CD4-positive, alpha-beta T cell treated with Interleukin-2 at 100 ng/mL for 4 hours (primary cell): ENCODE measurements at regions not wholly inside any gene's neighbourhood (a gene's known extent, or its start where the extent isn't known, plus 50 kb on each side); places are given as distances from the start of the nearest gene placed in this dataset.
A peak's percentile ranks its signal among the peaks of the same experiment; 100 is the strongest.

ENCODE experiments used
- DNase-seq: peaks from one replicate; pipeline ENCODE4 v3.0.0-alpha.2; 2020; ENCODE audit warnings: low spot score

DNA sequence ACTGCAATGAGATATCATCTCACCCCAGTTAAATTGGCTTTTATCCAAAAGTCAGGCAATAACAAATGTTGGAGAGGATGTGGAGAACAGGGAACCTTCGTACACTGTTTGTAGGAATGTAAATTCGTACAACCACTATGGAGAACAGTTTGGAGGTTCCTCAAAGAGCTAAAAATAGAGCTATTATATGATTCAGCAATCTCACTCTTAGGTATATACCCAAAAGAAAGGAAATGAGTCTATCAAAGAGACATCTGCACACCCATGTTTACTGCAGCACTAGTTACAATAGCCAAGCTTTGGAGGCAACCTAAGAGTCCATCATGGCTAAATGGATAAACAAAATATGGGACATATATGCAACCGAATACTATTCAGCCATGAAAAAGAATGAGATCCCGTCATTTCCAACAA lies 68.0 kb upstream of the HES1 start:
- DNase-seq = no peak

DNA sequence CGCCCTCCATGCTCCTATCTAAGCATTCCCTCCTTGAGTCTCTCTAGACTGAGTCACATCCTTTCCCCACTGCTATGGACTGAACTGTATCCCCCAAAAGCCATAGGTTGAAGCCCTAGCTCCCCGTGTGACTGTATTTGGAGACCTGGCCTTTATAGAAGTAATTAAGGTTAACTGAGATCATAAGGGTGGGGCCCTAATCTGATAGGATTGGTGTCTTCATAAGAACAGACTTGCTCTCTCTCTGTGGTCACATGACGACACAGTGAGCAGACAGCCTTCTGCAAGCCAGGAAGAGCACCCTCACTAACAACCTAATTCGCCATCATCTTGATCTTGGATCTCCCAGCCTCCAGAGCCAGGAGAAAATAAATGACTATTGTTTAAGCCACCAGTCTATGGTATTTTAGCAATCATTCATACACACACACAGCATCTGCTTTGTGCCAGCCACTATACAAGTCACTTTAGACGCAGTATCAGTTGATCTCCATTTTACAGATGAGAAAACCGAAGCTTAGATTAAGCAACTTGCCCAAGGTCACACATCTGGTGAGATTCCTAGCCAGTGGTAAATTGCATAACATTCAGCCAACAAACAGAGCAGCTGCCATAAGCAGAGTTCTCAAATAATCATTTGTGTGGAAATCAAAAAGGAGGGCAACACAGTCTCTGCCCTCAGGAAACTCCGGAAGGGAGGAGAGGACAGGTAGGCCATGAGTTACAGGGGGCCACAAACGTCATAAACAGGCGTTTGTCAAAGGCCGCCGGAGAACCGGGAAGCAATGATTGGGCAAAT lies 66.3 kb upstream of the HES1 start:
- DNase-seq = no peak

DNA sequence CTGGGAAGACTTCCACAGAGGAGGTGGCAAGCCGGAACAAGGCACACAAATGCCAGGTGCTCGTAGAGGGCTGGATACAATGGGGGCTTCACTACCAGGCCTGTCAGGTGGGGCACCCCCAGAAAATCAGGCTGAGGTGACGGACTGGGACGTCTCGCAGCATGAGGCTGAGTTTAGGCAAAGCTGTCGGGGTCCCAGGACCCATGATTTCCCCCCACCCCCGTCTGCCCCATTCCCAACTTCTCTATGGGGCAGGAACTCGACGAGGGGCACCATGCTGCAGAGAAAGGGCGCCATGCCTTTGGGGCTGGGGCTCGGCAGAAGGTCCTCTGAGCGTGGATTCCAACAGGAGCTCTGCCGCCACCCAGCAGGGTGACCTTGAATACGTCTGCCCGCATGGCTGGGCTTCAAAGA lies 65.7 kb upstream of the HES1 start:
- no peak for DNase-seq

DNA sequence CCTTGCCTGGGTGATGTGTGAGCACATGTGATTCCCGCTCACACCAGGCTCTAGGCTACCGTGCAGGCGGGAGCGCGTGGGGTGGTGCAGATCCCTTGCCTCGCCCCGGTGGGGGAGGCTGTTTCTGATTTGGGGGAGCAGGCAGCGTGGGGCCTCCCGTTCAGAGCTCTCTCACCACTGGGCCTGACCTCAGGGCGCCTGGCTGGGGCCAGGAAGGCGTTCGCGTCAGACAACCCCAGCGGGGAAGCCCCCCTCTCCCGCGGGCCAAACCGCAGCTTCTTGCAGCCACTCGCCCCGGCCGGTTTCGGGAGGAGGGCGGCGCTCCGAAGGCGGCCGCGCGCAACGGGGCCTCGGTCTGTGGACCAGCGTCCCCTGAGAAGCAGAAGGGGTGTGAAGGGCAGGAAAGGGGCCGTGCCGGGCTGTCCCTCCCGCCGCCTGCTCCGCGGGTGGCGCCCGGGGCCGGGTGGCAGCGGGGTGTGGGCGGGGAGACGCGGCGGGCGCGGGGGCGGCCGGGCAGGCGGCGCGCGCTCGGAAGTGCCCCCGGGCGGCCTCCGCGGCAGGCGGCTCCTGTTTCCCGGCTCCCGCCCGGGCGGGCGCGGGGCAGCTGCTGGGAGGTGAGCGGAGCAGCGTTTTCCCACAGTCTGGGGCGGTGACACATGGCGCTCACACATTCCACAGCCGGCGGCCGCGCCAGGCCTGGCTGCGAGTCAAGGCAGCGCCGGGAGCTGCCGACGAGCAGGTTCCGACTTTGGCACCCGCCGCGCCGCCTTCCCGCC lies 65.1 kb upstream of the HES1 start:
- DNase-seq = peak; percentile 40

DNA sequence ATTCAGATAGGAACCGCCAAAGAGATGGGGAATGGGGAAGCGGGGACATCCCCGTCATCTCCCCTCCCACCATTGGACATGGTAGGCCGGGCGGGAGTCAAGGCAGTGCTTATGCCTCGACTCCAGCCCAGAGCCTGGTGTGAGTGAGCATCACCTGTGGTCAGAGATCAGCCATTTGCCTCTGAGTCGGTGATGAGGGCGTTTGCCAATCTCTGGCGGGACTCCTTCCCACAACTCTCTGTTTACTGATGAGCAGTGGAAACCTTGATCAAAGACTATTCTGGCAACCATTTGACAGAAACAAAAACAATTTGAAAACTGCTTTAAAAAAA lies 63.9 kb upstream of the HES1 start:
- DNase-seq = no peak

DNA sequence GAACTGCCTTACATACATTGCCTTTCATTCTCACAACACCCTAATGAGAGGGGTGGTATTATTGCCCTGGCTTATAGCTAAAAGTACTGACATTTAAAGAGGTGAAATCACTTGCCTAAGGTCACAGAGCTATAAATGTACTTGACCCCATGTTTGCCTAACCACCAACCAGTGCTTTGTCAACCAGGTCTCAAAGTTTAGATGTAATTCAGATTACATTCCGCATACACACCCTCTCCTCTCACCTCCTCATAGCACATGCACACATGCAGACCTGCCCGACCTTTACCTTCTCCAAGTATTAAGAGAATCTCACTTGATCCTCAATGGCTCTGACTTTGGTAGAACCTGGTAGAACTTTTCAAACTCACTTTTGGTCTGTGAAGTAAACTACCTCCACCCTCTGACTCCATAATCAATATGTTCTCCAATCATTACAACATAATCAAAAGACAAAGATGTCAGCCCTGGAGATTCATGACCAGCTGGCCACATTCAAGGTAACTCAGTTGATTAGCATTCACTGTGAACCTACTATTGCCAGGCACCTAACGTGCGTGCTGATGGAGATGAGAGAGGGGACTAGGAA lies 63.2 kb upstream of the HES1 start:
- DNase-seq = no peak

DNA sequence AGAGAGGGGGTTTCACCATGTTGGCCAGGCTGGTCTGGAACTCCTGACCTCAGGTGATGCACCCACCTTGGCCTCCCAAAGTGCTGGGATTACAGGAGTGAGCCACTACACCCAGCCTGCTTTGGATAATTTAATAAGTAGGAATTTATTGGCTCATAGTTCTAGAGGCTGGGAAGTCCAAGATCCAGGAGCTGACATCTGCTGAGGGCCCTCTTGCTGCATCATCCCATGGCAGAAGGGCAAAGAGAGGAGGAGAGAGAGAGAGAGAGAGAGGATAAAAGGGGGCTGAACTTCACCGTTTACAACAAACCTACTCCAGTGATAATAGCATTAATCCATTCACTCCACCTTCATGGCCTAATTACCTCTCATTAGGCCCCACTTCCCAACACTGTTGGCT lies 62.0 kb upstream of the HES1 start:
- DNase-seq = no peak

DNA sequence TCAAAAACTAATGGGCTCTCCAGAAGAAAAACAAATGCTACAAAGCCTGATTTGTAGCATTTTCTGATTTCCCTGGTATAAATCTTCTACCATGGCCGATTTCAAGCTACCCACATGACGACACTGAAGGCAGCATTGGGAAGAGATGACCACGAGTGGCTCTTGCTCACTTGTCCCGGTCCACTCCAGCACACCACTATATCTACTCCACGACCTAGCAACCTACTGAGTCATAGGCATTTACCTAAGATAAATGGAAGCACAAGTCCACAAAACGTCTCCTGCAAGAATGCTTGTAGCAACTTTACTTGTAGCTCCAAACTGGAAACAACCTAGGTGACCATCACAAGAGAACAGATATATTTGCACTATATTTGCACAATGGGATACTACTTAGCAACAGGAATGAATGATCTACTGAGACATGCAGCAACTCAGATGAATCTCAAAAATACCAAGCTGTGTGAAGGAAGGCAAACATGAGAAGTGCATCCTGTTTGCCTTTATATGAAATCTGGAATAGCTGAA lies 60.8 kb upstream of the HES1 start:
- DNase-seq = no peak

DNA sequence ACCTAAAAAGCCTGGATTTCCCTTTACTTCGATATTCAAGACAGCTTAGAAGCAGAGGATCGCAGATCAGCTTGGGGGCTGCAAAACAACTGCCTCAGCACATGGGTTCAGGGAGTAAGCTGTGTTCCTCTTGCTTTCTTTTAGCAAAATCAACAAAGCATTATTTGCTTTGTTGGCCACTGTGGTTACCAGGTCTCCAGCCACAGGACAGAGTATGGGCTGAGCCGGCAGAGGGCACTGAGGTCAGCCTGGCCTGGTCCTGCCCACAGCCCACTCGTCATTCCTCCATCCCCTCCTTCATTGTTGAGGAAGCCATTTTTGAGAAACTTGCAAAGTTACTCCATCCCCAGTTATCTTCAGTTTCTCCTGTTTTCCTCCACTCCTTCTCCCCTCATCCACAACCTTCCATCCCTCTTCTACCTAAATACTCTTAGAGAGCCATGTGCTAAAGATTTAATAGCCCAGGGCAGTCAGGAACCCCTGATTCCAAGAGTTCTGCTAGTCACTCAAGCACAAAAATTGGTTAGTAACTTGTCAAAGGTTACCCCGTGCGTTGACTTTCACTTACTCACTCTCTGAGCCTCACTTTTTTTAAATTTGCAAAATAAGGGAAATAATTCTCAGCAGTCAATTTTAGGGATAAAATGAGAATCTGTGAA lies 60.0 kb upstream of the HES1 start:
- no peak for DNase-seq

DNA sequence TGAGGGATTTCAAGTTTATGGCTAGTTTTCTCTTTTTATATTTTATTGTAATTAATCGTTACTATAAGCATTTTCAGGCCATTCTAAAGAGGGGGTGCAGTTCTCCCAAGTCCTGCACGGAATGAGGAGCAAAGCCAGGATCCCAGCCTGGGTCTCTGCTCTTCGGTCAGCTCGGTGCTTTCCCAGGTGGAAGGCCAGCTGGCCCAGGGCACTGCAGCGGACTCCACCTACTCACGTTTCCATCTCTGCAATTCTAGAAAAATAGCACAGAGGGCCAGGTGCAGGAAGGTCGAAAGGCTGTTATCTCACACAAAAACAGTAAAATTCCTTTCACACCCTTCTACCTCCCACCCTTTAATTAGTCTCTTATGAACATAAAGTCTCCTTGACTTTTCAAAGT lies 59.5 kb upstream of the HES1 start:
- DNase-seq = no peak

DNA sequence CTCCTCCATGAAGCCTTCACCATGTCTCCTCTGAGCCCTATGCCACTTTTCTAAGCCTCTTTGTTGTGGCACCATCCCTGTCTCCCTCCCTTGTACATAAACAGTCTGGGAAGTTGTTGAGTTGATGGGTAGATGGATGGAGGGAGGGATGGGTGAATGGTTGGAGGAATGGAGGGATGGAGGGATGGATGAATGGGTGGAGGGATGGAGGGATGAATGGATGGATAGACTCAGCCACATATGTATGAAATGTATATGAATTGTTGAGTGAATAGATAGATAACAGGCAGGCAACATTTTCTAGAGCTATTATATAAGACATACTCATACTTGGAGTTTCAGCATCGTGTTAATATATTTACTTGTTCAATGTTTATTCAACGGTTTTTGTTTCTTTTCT lies 58.3 kb upstream of the HES1 start:
- no peak for DNase-seq

DNA sequence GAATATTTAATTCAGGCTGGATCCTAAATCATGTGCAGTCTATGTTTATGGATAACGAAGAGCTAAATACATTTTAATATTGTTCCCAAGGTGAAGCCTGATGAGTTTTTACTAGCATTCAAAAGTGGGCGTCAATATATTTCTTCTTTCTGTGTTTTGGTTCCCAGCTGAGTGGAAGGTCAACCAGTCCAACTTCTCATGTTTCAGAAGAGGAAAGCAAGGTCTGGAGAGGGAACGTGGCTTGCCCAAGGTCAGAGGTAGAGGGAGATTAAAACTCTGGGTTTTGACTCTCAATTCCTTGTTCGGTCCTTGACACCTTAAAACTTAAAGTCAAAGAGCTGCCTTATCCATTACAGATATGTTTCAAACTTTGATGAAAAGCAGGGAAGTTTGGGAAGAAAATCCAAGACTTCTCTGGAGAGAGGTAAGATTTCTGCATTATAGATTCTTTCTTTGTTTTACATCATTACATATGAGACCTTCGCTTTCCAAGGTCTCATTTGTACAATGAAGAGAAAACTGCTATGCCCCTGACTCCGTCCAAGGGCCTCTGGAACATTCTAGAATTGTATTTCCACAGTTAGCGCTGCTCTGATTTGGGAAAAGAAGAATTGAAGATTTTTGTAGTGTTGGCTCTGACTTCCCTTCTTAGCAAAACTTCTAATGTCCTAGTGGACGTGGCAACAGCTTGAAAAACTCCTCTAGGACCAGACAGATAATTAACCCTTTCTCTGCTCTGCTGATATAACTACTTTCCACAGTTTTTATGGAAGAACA lies 57.7 kb upstream of the HES1 start:
- DNase-seq = no peak

DNA sequence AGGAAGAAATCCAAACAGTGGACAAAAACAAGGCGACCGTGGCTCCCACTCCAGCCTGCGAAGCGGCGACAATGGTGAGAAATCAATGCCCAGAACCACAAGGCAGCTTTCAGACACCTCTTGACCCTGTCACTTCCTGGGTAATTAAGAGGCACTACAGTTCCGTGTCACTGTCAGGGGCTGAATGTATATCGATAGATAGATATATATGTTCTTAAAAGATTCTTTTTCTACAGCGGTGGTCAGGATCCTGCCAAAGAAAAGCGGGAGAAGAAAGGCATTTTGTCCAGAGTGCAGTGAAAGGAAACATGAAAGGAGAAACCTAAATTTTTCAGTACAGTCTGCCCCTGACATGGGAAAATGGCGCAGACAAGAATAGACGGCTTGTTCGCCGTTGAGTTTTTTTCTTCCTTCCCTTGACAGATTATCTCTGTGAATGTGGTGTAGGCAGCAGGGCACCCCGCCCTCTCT lies 56.2 kb upstream of the HES1 start:
- no peak for DNase-seq

DNA sequence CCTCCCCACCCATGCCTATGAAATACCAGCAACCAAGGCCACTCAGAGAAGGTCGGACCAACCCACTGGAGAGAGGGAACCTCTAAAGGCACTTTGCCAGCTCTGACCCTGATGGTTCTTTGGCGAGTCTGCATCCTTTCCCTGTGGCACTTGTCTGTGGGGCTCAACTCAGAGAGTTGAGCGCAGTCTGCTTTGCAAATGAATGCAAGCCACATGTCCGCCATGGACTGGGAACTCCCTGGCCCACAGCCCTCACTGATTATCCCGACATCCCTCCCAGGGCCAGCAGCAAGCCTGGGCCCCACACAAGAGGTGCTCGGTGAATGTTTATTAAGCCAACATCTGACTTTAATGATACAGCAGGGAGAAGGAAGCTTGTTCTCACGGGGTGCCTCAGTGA lies 55.5 kb upstream of the HES1 start:
- no peak for DNase-seq

DNA sequence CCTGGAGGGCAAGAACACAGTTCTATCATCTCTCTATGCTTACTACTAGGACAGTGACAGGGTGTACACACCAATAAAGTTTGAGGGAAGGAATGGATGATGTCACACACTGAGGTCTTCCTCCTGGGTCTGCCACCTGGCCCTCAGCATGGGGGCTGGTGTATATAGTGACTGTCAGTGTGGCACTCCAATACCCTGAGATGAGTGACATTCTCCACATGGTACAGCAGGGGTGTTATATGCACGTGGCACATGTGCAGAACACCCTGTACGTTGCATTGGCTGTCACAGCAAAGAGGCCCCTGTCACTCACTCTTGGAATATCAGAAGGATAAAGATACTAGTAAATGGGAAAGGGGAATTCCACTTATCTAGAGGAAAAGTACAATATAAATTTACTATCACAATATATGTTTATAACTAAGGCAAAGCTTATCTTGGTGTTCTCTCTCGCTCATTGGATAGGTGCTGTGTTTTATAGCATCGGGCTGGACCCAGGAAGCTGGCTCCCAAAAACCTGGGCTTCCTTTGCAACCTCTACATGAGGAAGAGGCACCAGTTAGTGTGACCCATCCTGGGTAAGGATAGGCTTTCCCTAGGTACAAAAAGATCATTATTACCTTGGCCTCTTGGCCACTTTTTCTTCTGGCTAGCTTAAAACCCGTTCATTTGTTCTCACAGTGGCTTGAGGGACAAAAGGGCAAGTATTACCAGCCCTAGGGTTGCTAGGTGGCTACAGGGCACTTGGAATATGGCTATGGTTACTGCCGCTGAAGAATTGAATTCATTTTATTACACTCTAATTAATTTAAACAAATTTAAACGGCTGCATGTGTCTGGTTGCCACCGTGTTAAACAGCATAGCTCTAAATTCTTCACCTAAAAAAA lies 54.8 kb upstream of the HES1 start:
- no peak for DNase-seq

DNA sequence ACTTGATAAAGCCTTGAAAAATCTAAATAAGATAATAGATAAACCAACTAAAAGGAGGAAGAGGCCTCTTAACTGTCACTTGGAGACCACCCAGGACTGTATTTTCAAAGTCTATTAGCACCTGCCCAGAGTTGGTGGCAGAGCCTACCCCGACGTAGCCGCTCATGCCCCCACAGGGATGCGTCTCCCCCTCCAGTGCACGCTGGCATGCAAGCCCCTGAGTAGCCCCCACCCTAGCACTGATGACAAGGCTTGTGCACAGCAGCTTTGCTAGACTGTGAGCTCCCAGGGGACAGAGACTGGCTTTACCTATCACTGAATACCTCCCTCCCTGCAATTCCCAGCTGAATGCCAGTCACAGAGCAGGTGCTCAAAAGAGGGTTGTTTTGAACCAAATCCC lies 54.1 kb upstream of the HES1 start:
- DNase-seq = no peak

DNA sequence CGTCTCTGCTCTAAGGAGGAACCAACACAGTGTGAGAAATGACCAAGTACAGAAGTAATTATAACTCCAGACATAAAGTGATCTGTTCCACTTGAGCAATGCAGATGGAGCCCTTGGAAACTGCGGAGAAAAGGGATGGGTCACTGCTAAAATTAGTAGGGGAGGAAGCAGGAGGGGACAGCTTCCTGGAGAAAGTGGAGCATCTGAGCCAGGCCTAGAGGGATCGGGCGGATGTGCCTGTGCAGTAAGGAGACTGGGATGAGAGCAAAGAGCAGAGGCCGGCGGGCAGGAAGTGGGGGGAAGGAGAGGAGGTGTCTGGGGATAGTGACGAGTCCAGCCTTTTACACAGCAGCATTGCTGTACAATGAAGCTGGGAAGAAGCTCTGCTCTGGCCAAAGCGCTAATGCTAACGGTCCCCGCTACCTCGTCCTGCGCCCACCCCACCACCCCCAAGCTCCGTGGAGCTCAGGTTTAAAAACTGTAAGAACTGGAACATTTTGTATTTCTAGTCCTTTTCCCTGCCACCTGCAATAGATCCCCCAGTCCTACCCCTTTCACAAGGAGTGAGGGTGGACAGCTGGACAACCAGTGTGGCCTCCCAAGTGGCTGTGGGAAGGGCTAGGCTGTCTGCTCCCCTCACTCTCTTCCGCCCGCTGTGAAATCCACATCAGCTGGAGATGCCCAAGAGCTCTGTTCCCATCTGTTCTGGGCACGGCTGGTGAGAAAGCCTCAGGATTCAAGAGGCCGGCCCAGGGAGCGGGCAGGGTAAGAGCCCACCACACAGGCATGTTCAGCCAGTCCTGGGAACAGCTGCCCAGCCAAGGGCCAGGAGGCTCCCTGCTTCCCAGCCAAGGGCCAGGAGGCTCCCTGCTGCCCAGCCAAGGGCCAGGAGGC lies 53.0 kb upstream of the HES1 start:
- no peak for DNase-seq

DNA sequence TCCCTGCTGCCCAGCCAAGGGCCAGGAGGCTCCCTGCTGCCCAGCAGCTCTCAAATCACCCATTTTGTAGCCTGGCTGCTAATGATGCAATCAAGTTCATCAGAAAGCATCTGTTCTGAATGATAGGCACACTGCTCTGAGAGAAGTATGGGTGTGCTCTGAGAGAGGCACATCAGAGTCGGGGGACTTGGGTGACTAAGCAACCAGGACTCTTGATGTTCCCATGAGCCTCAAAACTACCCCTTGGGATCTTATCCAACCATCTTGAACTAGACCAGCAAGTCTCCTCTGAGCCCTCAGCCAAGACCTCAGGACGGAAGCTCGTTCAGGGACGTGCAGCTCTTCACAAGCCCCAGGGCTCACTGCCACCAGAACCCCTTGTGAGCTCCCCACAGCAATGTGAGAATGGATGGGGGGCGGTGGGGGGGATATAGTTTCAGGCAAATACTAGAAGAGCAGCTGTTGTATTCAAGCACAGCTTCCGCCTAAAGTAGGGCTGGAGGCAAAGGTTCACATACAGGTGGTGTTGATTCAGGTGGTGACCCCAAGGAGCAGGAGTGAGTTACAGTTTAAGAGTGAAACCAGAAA lies 52.2 kb upstream of the HES1 start:
- no peak for DNase-seq

DNA sequence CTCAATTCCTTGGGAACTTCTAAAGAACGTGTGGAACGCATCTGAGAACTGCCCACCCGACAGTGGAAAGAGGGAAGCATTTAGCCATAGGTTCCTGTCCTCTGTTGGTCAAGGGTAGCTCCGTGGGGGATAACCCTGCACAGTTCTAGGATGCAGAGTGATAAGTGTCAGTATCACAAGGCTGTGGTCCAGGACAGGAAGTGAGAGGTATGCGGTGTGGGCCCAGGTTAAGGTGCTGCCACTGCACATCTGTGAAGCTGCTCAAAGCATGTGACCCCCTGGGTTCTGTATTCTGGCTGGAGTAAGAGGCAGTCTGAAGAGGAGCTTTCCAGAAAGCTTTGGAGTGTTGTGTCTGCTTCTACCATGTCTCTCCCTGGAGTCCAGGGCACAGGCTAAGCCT lies 51.7 kb upstream of the HES1 start:
- no peak for DNase-seq
